Loucy (cell line): ENCODE measurements at regions not wholly inside any gene's neighbourhood (a gene's known extent, or its start where the extent isn't known, plus 50 kb on each side); places are given as distances from the start of the nearest gene placed in this dataset.

Source experiments
- CTCF ChIP-seq: fragments of 200-600 bp; sonication (generic); conservative IDR thresholded peaks from 2 replicates; pipeline ENCODE4 v1.5.1; 2014; ENCODE audit warnings: mild to moderate bottlenecking, antibody characterized with exemption, low read length
- EZH2phosphoT487 ChIP-seq: fragments of 200-600 bp; IDR thresholded peaks from 2 replicates; pipeline ENCODE4 v1.6.1; 2018; ENCODE audit warnings: antibody characterized with exemption, mild to moderate bottlenecking, moderate library complexity, borderline replicate concordance

- TF ChIP-seq CTCF (no peak), EZH2phosphoT487 (no peak)
Measured at GRCh38 chr3:10557250-10557649, 51.9 kb upstream of the ATP2B2 start.
